Stimulated activated effector memory CD8-positive, alpha-beta T cell treated with anti-CD3 and anti-CD28 coated beads, Interleukin-12 subunit alpha, Interleukin-12 subunit beta, amount 100 ng/mL, for 72 hours (primary cell): ENCODE measurements at regions not wholly inside any gene's neighbourhood (a gene's known extent, or its start where the extent isn't known, plus 50 kb on each side); places are given as distances from the start of the nearest gene placed in this dataset.
A peak's percentile ranks its signal among the peaks of the same experiment; 100 is the strongest.
"Not testable (repeated sequence)": the region's sequence is repeated elsewhere in the genome, so short reads cannot be mapped to it uniquely, and the experiment has no call there.

Experiments
- ATAC-seq: fragments of 150-1000 bp; cut with Tn5 transposase; 2 replicates; pipeline ENCODE4 v1.10.0; 2021
- DNase-seq, 2 donors: peaks; one replicate each; pipeline ENCODE4 v3.0.0; 2021 to 2022; ENCODE audit warnings: low spot score in 2 of 2
- H3K27ac Mint-ChIP-seq: one replicate; pipeline ENCODE4 v1.8.0; 2022; ENCODE audit warnings: mild to moderate bottlenecking, mixed read lengths
- H3K36me3 Mint-ChIP-seq: one replicate; pipeline ENCODE4 v1.8.0; 2022; ENCODE audit warnings: mild to moderate bottlenecking, mixed read lengths
- H3K4me1 Mint-ChIP-seq: one replicate; pipeline ENCODE4 v1.8.0; 2022; ENCODE audit warnings: mixed read lengths
- H3K4me3 Mint-ChIP-seq: one replicate; pipeline ENCODE4 v1.8.0; 2022; ENCODE audit warnings: mild to moderate bottlenecking, mixed read lengths
- H3K9me3 Mint-ChIP-seq: one replicate; pipeline ENCODE4 v1.8.0; 2022; ENCODE audit warnings: mixed read lengths

DNA sequence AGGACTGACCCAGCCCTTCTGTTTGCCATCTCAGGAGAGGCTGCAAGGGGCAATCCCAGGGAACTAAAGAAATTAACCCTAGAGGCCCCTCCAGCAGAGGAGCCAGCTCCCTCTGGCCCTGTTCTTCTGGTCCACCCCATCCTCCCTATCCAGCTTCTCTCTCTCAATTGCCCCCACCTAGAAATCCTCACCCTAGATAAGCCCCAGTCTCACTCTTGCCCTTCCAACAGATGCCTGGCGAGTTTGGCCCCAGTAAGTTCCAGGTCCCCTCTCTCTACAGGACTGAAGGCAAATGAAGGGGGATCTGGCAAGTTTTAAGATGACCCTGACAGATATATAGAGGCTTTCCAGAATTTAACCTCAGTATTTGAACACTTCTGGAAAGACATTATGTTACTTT, 134.0 kb downstream of the THBS2 start:
- Mint-ChIP-seq H3K27ac (no peak overlapping the region), H3K4me1 (no peaks in the 10 kb centered on the region), H3K9me3 (no peaks in the 10 kb centered on the region), H3K36me3 (no peaks in the 10 kb centered on the region), H3K4me3 (no peak overlapping the region)
- ATAC-seq (no peak), DNase-seq (no peak)

DNA sequence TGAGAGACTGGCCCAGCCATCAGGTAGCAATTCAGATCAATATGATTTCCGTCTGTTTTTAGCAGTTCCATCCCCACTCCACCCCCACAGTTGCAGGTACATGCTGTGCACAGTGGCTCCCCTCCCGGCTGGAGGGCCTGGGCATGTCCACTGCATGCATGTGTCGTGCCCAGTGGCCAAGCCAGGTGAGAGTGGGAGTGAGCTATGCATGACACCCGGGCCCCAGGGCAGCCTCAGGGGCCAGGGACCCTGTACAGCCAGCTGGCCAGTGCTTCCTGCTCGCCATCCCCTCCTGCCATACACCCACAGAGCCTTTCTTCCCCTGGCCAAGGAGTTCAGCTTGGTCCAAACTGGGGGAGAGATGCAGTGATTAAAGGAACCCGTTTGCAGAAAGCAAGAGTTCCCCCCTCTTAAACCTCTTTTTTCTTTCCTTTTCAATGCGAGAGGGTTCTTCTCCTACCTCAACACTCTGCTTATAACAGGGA, 135.3 kb downstream of the THBS2 start:
- no peak overlapping the region for H3K27ac Mint-ChIP-seq
- H3K4me1 Mint-ChIP-seq: no peaks in the 10 kb centered on the region
- H3K4me3 Mint-ChIP-seq: no peak overlapping the region
- no peaks in the 10 kb centered on the region for H3K36me3 Mint-ChIP-seq
- DNase-seq (no peak), ATAC-seq (peak; percentile 22)
- no peaks in the 10 kb centered on the region for H3K9me3 Mint-ChIP-seq

DNA sequence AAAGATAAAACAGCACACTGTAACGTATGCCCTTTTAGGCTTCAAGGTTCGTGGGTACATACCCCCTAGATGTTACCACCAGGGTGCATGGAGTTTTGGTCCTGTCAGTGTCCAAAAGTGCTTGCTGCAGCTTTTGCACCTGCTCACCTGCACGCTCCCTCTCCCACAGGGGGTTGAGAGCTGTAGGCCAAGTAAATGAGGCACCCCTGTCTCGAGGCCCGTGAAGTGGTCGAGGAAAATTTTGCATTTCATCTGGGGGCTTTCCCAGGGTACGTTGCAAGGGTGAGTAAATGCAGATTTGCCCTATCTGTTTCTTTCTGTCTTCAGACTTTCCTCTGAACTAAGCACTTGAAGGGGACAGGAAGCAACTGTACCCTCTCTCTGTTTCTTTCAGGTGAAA, 136.0 kb downstream of the THBS2 start:
- Mint-ChIP-seq H3K9me3 (no peaks in the 10 kb centered on the region), H3K27ac (no peak overlapping the region), H3K4me1 (no peaks in the 10 kb centered on the region), H3K36me3 (no peaks in the 10 kb centered on the region), H3K4me3 (no peak overlapping the region)
- DNase-seq (no peak), ATAC-seq (no peak)

GRCh38 chr6:169115632-169116031, 138.0 kb downstream of the THBS2 start:
- Mint-ChIP-seq H3K27ac (no peak overlapping the region), H3K9me3 (no peaks in the 10 kb centered on the region), H3K4me3 (no peak overlapping the region), H3K36me3 (no peaks in the 10 kb centered on the region), H3K4me1 (no peaks in the 10 kb centered on the region)
- DNase-seq: no peak
- no peak for ATAC-seq

DNA sequence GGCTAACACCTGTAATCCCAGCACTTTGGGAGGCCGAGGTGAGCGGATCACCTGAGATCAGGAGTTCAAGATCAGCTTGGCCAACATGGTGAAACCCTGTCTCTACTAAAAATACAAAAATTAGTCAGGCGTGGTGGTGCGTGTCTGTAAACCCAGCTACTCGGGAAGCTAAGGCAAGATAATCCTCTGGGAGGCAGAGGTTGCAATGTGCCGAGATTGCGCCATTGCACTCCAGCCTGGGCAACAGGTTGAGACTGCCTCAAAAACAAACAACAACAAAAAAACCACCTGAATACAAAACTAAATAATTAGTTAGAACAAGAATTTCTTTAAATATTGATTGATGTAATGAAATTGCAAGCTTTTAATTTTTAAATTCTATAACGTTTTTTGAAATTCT, 139.0 kb downstream of the THBS2 start:
- not testable (repeated sequence) for H3K36me3 Mint-ChIP-seq, ATAC-seq, H3K27ac Mint-ChIP-seq, H3K4me3 Mint-ChIP-seq, H3K4me1 Mint-ChIP-seq, DNase-seq, H3K9me3 Mint-ChIP-seq

- ATAC-seq: peak; percentile 52
- Mint-ChIP-seq H3K4me3 (no peak overlapping the region), H3K4me1 (no peaks in the 10 kb centered on the region), H3K36me3 (no peaks in the 10 kb centered on the region), H3K27ac (no peak overlapping the region), H3K9me3 (no peaks in the 10 kb centered on the region)
- no peak for DNase-seq
Measured at GRCh38 chr6:169112483-169113320, 140.9 kb downstream of the THBS2 start.

GRCh38 chr6:169111203-169111602, 142.4 kb downstream of the THBS2 start:
- ATAC-seq (no peak), DNase-seq (no peak)
- H3K36me3 Mint-ChIP-seq: no peaks in the 10 kb centered on the region
- H3K9me3 Mint-ChIP-seq: no peaks in the 10 kb centered on the region
- no peak overlapping the region for H3K4me3 Mint-ChIP-seq
- H3K4me1 Mint-ChIP-seq: no peaks in the 10 kb centered on the region
- H3K27ac Mint-ChIP-seq: no peak overlapping the region

GRCh38 chr6:169109411-169110220, 144.0 kb downstream of the THBS2 start:
- H3K4me3 Mint-ChIP-seq: no peak overlapping the region
- no peaks in the 10 kb centered on the region for H3K4me1 Mint-ChIP-seq
- no peaks in the 10 kb centered on the region for H3K36me3 Mint-ChIP-seq
- no peak overlapping the region for H3K27ac Mint-ChIP-seq
- DNase-seq: no peak
- H3K9me3 Mint-ChIP-seq: no peaks in the 10 kb centered on the region
- ATAC-seq: no peak

DNA sequence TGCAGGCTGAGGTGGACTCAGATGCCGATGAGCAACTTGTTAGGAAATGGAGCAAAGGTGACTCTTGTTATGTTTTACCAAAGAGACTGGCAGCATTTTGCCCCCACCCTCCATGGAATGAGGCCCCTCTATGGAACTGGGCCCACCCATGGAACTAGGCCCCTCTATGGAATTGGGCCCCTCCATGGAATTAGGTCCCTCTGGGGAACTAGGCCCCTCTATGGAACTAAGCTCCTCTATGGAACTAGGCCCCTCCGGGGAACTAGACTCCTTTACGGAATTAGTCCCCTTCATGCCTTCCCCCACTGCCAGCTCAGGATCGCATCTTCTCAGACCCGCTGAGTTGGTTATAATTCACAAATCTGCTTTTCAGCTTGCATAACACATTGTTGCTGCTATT, 144.9 kb downstream of the THBS2 start:
- no peak for DNase-seq
- no peak for ATAC-seq
- Mint-ChIP-seq H3K9me3 (no peaks in the 10 kb centered on the region), H3K4me3 (no peak overlapping the region), H3K4me1 (no peaks in the 10 kb centered on the region), H3K27ac (no peak overlapping the region), H3K36me3 (no peaks in the 10 kb centered on the region)

GRCh38 chr6:169106176-169106575, 147.5 kb downstream of the THBS2 start:
- H3K27ac Mint-ChIP-seq: no peak overlapping the region

DNA sequence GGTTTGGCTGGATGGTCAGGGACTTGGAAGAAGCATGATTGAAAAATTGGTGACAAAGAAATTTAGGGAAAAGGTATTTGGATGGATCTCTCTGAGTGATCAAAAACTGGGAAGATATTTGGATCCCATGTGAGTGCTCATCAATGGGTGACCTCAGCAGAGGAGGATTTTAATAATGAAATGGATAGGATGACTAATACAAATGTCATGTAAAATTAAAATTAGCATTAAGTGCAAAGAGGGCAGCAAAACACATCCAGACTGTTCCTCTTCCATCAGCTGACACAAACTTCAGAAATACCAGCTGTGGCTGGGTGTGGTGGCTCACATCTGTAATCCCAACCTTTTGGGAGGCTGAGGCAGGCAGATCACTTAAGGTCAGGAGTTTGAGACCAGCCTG, 151.7 kb downstream of the THBS2 start:
- DNase-seq: no peak
- H3K4me1 Mint-ChIP-seq: no peaks in the 10 kb centered on the region
- no peak overlapping the region for H3K27ac Mint-ChIP-seq
- H3K36me3 Mint-ChIP-seq: no peaks in the 10 kb centered on the region
- H3K9me3 Mint-ChIP-seq: no peaks in the 10 kb centered on the region
- ATAC-seq: no peak
- H3K4me3 Mint-ChIP-seq: no peak overlapping the region

More at GRCh38 chr6:169106176-169106575, 147.5 kb downstream of the THBS2 start:
- DNase-seq: no peak
- Mint-ChIP-seq H3K4me1 (no peaks in the 10 kb centered on the region), H3K9me3 (no peaks in the 10 kb centered on the region), H3K36me3 (no peaks in the 10 kb centered on the region), H3K4me3 (no peak overlapping the region)
- ATAC-seq: no peak

GRCh38 chr6:169101036-169101805, 152.4 kb downstream of the THBS2 start:
- DNase-seq (no peak), ATAC-seq (no peak)
- Mint-ChIP-seq H3K4me3 (no peak overlapping the region), H3K36me3 (no peaks in the 10 kb centered on the region), H3K27ac (no peak overlapping the region), H3K9me3 (no peaks in the 10 kb centered on the region), H3K4me1 (no peaks in the 10 kb centered on the region)

DNA sequence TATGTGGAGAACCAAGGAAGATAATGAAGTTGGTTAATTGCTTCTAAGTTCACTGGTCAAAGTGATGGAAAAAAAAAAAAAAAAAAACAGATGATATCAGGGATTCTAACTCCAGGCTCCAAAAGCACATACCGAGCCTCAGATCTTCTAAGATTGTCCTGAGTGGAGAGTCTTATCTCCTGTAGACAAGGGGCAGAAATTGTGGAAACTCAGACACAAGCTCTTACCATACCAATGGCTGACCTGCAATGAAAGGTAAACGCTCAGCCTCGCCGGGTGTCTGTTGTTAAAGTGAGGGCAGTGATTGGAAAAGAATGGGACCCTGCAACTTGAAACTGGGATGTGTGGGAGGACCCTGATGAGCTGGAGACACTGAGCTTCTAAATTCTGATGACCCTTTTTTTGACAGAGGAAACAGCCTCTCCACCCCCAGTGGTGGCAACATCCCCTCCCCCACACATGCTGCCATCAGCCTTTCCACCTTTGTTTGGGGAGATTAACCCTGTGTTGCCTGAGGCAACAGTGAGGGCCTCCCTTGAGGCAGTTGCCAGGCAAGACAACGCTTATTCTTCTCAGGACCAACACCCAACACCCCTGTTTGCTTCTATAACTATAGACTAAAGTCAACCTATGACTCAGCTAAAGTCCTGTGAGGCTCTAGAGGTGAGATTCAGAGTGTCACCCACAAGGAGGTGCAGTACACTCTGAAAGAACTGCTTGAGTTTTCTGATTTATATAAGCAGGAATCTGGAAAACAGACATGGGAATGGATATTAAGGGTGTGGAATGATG, 154.0 kb downstream of the THBS2 start:
- Mint-ChIP-seq H3K4me3 (no peak overlapping the region), H3K27ac (no peak overlapping the region), H3K9me3 (no peaks in the 10 kb centered on the region), H3K4me1 (no peaks in the 10 kb centered on the region), H3K36me3 (no peaks in the 10 kb centered on the region)
- no peak for ATAC-seq
- no peak for DNase-seq

- H3K36me3 Mint-ChIP-seq, DNase-seq, H3K4me1 Mint-ChIP-seq, H3K9me3 Mint-ChIP-seq, H3K27ac Mint-ChIP-seq, ATAC-seq, H3K4me3 Mint-ChIP-seq: not testable (repeated sequence)
Measured at GRCh38 chr6:169098651-169099050, 155.0 kb downstream of the THBS2 start.

DNA sequence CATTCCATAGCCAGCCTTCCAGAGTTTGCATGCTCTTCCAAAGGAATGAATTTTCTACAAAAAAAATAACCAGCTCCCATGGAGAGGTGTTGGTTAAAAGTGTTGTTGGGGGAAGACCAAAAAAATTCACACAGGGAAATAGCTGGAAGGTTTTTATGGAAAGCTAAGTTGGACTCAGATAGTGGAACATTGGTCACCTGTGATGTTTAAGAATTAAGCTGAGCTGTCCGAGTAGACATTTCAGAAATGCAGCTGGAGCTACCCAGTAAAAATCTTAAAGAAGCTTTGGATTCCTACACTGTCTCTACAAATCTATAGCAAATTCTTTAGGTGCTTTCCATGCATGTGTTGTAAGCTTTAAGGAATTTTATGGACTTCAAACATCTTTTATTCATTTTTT, 155.5 kb downstream of the THBS2 start:
- no peaks in the 10 kb centered on the region for H3K9me3 Mint-ChIP-seq

More for the DNA sequence above, 155.5 kb downstream of the THBS2 start:
- H3K27ac Mint-ChIP-seq: no peak overlapping the region
- H3K4me1 Mint-ChIP-seq: no peaks in the 10 kb centered on the region
- H3K4me3 Mint-ChIP-seq: no peak overlapping the region
- no peak for DNase-seq
- no peaks in the 10 kb centered on the region for H3K36me3 Mint-ChIP-seq
- no peak for ATAC-seq
